HG02885 (cell line): ENCODE measurements at regions not wholly inside any gene's neighbourhood (a gene's known extent, or its start where the extent isn't known, plus 50 kb on each side); places are given as distances from the start of the nearest gene placed in this dataset.

ENCODE experiments used
- ATAC-seq: cut with Tn5 transposase; IDR thresholded peaks from one replicate; pipeline ENCODE4 v1.9.1; 2021; ENCODE audit warnings: mild to moderate bottlenecking; ENCODE audit not compliant: unreplicated experiment, poor library complexity

GRCh38 chr11:28729339-28729738 lies 621.2 kb downstream of the METTL15 start:
- no peak for ATAC-seq

- no peak for ATAC-seq
Measured at GRCh38 chr11:28728666-28729065, 620.5 kb downstream of the METTL15 start.

GRCh38 chr11:28727254-28727653 lies 619.1 kb downstream of the METTL15 start:
- no peak for ATAC-seq

GRCh38 chr11:28726432-28726831 lies 618.2 kb downstream of the METTL15 start:
- no peak for ATAC-seq

GRCh38 chr11:28715726-28716125 lies 607.5 kb downstream of the METTL15 start:
- ATAC-seq: no peak

- no peak for ATAC-seq
Measured at GRCh38 chr11:28713850-28714249, 605.7 kb downstream of the METTL15 start.

GRCh38 chr11:28708075-28708474 lies 599.9 kb downstream of the METTL15 start:
- no peak for ATAC-seq

GRCh38 chr11:28704801-28705200 lies 596.6 kb downstream of the METTL15 start:
- no peak for ATAC-seq

GRCh38 chr11:28703371-28703770 lies 595.2 kb downstream of the METTL15 start:
- no peak for ATAC-seq

GRCh38 chr11:28702871-28703270 lies 594.7 kb downstream of the METTL15 start:
- ATAC-seq: no peak

- no peak for ATAC-seq
Measured at GRCh38 chr11:28702450-28702790, 594.2 kb downstream of the METTL15 start.

GRCh38 chr11:28701760-28702449 lies 593.7 kb downstream of the METTL15 start:
- no peak for ATAC-seq

- ATAC-seq: no peak
Measured at GRCh38 chr11:28699701-28700100, 591.5 kb downstream of the METTL15 start.

GRCh38 chr11:28697920-28698827 lies 590.0 kb downstream of the METTL15 start:
- ATAC-seq: peak; percentile 80

- ATAC-seq: no peak
Measured at GRCh38 chr11:28696591-28696990, 588.4 kb downstream of the METTL15 start.

GRCh38 chr11:28690746-28691145 lies 582.6 kb downstream of the METTL15 start:
- ATAC-seq: no peak

GRCh38 chr11:28684011-28684586 lies 575.9 kb downstream of the METTL15 start:
- no peak for ATAC-seq

- ATAC-seq: no peak
Measured at GRCh38 chr11:28679795-28680468, 571.7 kb downstream of the METTL15 start.

GRCh38 chr11:28677721-28678120 lies 569.5 kb downstream of the METTL15 start:
- no peak for ATAC-seq

- ATAC-seq: no peak
Measured at GRCh38 chr11:28675183-28675582, 567.0 kb downstream of the METTL15 start.
